ENCODE measurements at regions not wholly inside any gene's neighbourhood (a gene's known extent, or its start where the extent isn't known, plus 50 kb on each side); places are given as distances from the start of the nearest gene placed in this dataset.

GRCh38 chr3:55313666-55314065 is 173.4 kb downstream of the WNT5A start:
- no peaks in the 10 kb centered on the region for H3K4me1 ChIP-seq (ENCODE audit: control insufficient read depth, insufficient read depth, low read depth, low read length)
- H3K18ac ChIP-seq (ENCODE audit: low read depth in 1 of 2, low read length in 2 of 2), result no peak overlapping the region
- H2AK5ac ChIP-seq (ENCODE audit: low read length, severe bottlenecking), result no peak overlapping the region
- no peak overlapping the region for H3K4me3 ChIP-seq (ENCODE audit: insufficient read depth in 1 of 2, low read depth in 1 of 2, low read length in 2 of 2)
- no peaks in the 10 kb centered on the region for H3K9me3 ChIP-seq (ENCODE audit: control insufficient read depth, low read length)
- no peak overlapping the region for H3K4me2 ChIP-seq (ENCODE audit: low read length, poor library complexity, severe bottlenecking)
- no peaks in the 10 kb centered on the region for H3K79me1 ChIP-seq (replicated peaks; ENCODE audit: low read length, poor library complexity, severe bottlenecking)
- H3K4ac ChIP-seq (ENCODE audit: low read depth in 1 of 2, low read length in 2 of 2), result no peak overlapping the region
- H2BK12ac ChIP-seq (ENCODE audit: low read length in 2 of 2), result no peak overlapping the region
- WGBS, result 72% methylated on average over 7 of the region's 7 CpGs
- H3K9ac ChIP-seq (ENCODE audit: low read length), result no peak overlapping the region
- H3K27ac ChIP-seq (ENCODE audit: low read length, poor library complexity, severe bottlenecking), result no peak overlapping the region
- no peak overlapping the region for H2BK5ac ChIP-seq (ENCODE audit: low read depth, low read length, poor library complexity, severe bottlenecking)
- no peak overlapping the region for H2BK120ac ChIP-seq (ENCODE audit: low read depth, low read length)
- H2AFZ ChIP-seq (ENCODE audit: low read depth, low read length), result no peak overlapping the region
- H3K27me3 ChIP-seq (ENCODE audit: control insufficient read depth in 1 of 2, insufficient read depth in 1 of 2, low read length in 2 of 2), result no peaks in the 10 kb centered on the region
- no peaks in the 10 kb centered on the region for H3K36me3 ChIP-seq (ENCODE audit: control insufficient read depth in 1 of 2, insufficient read depth in 2 of 2, low read depth in 1 of 2, low read length in 2 of 2)
- DNase-seq, result peak; percentile 9
- no peak overlapping the region for H4K91ac ChIP-seq (ENCODE audit: low read length)
- H4K8ac ChIP-seq (ENCODE audit: low read length), result no peak overlapping the region
- no peak overlapping the region for H3K23ac ChIP-seq (ENCODE audit: low read length in 2 of 2)
- no peak overlapping the region for H3K14ac ChIP-seq (ENCODE audit: low read length in 2 of 2)
- H2BK15ac ChIP-seq (ENCODE audit: low read depth, poor library complexity, severe bottlenecking), result no peak overlapping the region

- Histone ChIP-seq H3K4ac (ENCODE audit: low read depth in 1 of 2, low read length in 2 of 2) (no peak overlapping the region), H4K8ac (ENCODE audit: low read length) (no peak overlapping the region), H2AK5ac (ENCODE audit: low read length, severe bottlenecking) (no peak overlapping the region), H3K4me1 (ENCODE audit: control insufficient read depth, insufficient read depth, low read depth, low read length) (no peaks in the 10 kb centered on the region), H3K27me3 (ENCODE audit: control insufficient read depth in 1 of 2, insufficient read depth in 1 of 2, low read length in 2 of 2) (no peaks in the 10 kb centered on the region), H2BK5ac (ENCODE audit: low read depth, low read length, poor library complexity, severe bottlenecking) (no peak overlapping the region), H3K27ac (ENCODE audit: low read length, poor library complexity, severe bottlenecking) (no peak overlapping the region), H3K9me3 (ENCODE audit: control insufficient read depth, low read length) (no peaks in the 10 kb centered on the region), H3K18ac (ENCODE audit: low read depth in 1 of 2, low read length in 2 of 2) (no peak overlapping the region), H2AFZ (ENCODE audit: low read depth, low read length) (no peak overlapping the region), H3K23ac (ENCODE audit: low read length in 2 of 2) (no peak overlapping the region), H3K36me3 (ENCODE audit: control insufficient read depth in 1 of 2, insufficient read depth in 2 of 2, low read depth in 1 of 2, low read length in 2 of 2) (no peaks in the 10 kb centered on the region), H3K4me2 (ENCODE audit: low read length, poor library complexity, severe bottlenecking) (no peak overlapping the region), H4K91ac (ENCODE audit: low read length) (no peak overlapping the region), H3K4me3 (ENCODE audit: insufficient read depth in 1 of 2, low read depth in 1 of 2, low read length in 2 of 2) (no peak overlapping the region), H3K14ac (ENCODE audit: low read length in 2 of 2) (no peak overlapping the region), H2BK12ac (ENCODE audit: low read length in 2 of 2) (no peak overlapping the region), H3K9ac (ENCODE audit: low read length) (no peak overlapping the region), H3K79me1 (replicated peaks; ENCODE audit: low read length, poor library complexity, severe bottlenecking) (no peaks in the 10 kb centered on the region), H2BK15ac (ENCODE audit: low read depth, poor library complexity, severe bottlenecking) (no peak overlapping the region), H2BK120ac (ENCODE audit: low read depth, low read length) (no peak overlapping the region)
- peak; percentile 20 for DNase-seq
- 79% methylated on average over 3 of the region's 3 CpGs for WGBS
Measured at GRCh38 chr3:55309336-55309735, 177.8 kb downstream of the WNT5A start.

DNA sequence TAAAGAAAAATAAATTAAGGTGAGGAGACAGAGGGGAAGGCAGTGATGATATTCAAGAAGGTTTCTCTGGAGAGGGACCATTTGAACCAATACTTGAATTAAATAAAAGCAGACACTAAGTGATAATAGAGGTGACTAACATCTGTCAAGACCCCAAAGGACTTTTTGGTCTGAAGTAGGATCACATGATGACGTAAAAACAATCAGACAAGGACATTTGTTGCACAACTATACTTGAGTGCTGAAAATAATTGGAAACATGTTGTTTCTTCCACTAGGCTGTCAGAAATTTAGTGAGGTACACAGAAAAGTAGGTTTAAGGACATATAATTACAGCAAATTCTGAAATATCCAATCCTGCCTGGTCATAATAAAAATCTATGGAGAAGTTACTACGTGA is 179.5 kb downstream of the WNT5A start:
- Histone ChIP-seq H3K36me3 (ENCODE audit: control insufficient read depth in 1 of 2, insufficient read depth in 2 of 2, low read depth in 1 of 2, low read length in 2 of 2) (no peaks in the 10 kb centered on the region), H3K27me3 (ENCODE audit: control insufficient read depth in 1 of 2, insufficient read depth in 1 of 2, low read length in 2 of 2) (no peaks in the 10 kb centered on the region), H2AFZ (ENCODE audit: low read depth, low read length) (no peak overlapping the region), H4K8ac (ENCODE audit: low read length) (no peak overlapping the region), H3K4me1 (ENCODE audit: control insufficient read depth, insufficient read depth, low read depth, low read length) (no peaks in the 10 kb centered on the region), H3K23ac (ENCODE audit: low read length in 2 of 2) (no peak overlapping the region), H3K9me3 (ENCODE audit: control insufficient read depth, low read length) (no peaks in the 10 kb centered on the region), H3K4ac (ENCODE audit: low read depth in 1 of 2, low read length in 2 of 2) (no peak overlapping the region), H3K79me1 (replicated peaks; ENCODE audit: low read length, poor library complexity, severe bottlenecking) (no peaks in the 10 kb centered on the region), H2BK5ac (ENCODE audit: low read depth, low read length, poor library complexity, severe bottlenecking) (no peak overlapping the region), H2BK120ac (ENCODE audit: low read depth, low read length) (no peak overlapping the region), H3K18ac (ENCODE audit: low read depth in 1 of 2, low read length in 2 of 2) (no peak overlapping the region), H2BK15ac (ENCODE audit: low read depth, poor library complexity, severe bottlenecking) (no peak overlapping the region), H2AK5ac (ENCODE audit: low read length, severe bottlenecking) (no peak overlapping the region), H3K27ac (ENCODE audit: low read length, poor library complexity, severe bottlenecking) (no peak overlapping the region), H4K91ac (ENCODE audit: low read length) (no peak overlapping the region), H3K4me3 (ENCODE audit: insufficient read depth in 1 of 2, low read depth in 1 of 2, low read length in 2 of 2) (no peak overlapping the region), H2BK12ac (ENCODE audit: low read length in 2 of 2) (no peak overlapping the region), H3K9ac (ENCODE audit: low read length) (no peak overlapping the region), H3K14ac (ENCODE audit: low read length in 2 of 2) (no peak overlapping the region), H3K4me2 (ENCODE audit: low read length, poor library complexity, severe bottlenecking) (no peak overlapping the region)
- no peak for DNase-seq
- 100% methylated on average over 2 of the region's 2 CpGs for WGBS

GRCh38 chr3:55305696-55306485 is 181.2 kb downstream of the WNT5A start:
- H3K9me3 ChIP-seq (ENCODE audit: control insufficient read depth, low read length), result no peaks in the 10 kb centered on the region
- H2BK15ac ChIP-seq (ENCODE audit: low read depth, poor library complexity, severe bottlenecking), result no peak overlapping the region
- no peak overlapping the region for H2AK5ac ChIP-seq (ENCODE audit: low read length, severe bottlenecking)

More at GRCh38 chr3:55305696-55306485, 181.2 kb downstream of the WNT5A start:
- DNase-seq, result no peak
- Histone ChIP-seq H3K4me2 (ENCODE audit: low read length, poor library complexity, severe bottlenecking) (no peak overlapping the region), H3K27ac (ENCODE audit: low read length, poor library complexity, severe bottlenecking) (no peak overlapping the region), H2BK120ac (ENCODE audit: low read depth, low read length) (no peak overlapping the region), H4K8ac (ENCODE audit: low read length) (no peak overlapping the region), H2AFZ (ENCODE audit: low read depth, low read length) (no peak overlapping the region), H3K23ac (ENCODE audit: low read length in 2 of 2) (no peak overlapping the region), H3K4ac (ENCODE audit: low read depth in 1 of 2, low read length in 2 of 2) (no peak overlapping the region), H3K79me1 (replicated peaks; ENCODE audit: low read length, poor library complexity, severe bottlenecking) (no peaks in the 10 kb centered on the region), H3K4me3 (ENCODE audit: insufficient read depth in 1 of 2, low read depth in 1 of 2, low read length in 2 of 2) (no peak overlapping the region), H2BK12ac (ENCODE audit: low read length in 2 of 2) (no peak overlapping the region), H3K18ac (ENCODE audit: low read depth in 1 of 2, low read length in 2 of 2) (no peak overlapping the region), H3K14ac (ENCODE audit: low read length in 2 of 2) (no peak overlapping the region), H3K36me3 (ENCODE audit: control insufficient read depth in 1 of 2, insufficient read depth in 2 of 2, low read depth in 1 of 2, low read length in 2 of 2) (no peaks in the 10 kb centered on the region), H3K27me3 (ENCODE audit: control insufficient read depth in 1 of 2, insufficient read depth in 1 of 2, low read length in 2 of 2) (no peaks in the 10 kb centered on the region), H3K9ac (ENCODE audit: low read length) (peak overlapping the region; percentile 45), H3K4me1 (ENCODE audit: control insufficient read depth, insufficient read depth, low read depth, low read length) (no peaks in the 10 kb centered on the region), H2BK5ac (ENCODE audit: low read depth, low read length, poor library complexity, severe bottlenecking) (no peak overlapping the region), H4K91ac (ENCODE audit: low read length) (no peak overlapping the region)
- 89% methylated on average over 4 of the region's 5 CpGs for WGBS

Data from mesenchymal stem cell (in vitro differentiated cells and primary cell).